Fibroblast of lung (primary cell): ENCODE measurements at regions not wholly inside any gene's neighbourhood (a gene's known extent, or its start where the extent isn't known, plus 50 kb on each side); places are given as distances from the start of the nearest gene placed in this dataset.
"Not testable (repeated sequence)": the region's sequence is repeated elsewhere in the genome, so short reads cannot be mapped to it uniquely, and the experiment has no call there.

Experiments
- EZH2 ChIP-seq: IDR thresholded peaks from 2 replicates; pipeline ENCODE4 v1.5.1; 2012; ENCODE audit warnings: low read length, control low read depth, mild to moderate bottlenecking; ENCODE audit errors: missing control alignments
- TF ChIP-seq, protein P1 (sequence below), 2 donors: IDR thresholded peaks in 1 of 2; conservative IDR thresholded peaks in 1 of 2; 1 replicate in 1 of 2; 2 replicates in 1 of 2; pipeline ENCODE4 v1.5.1; 2011 to 2012; ENCODE audit warnings: low read length in 2 of 2, control low read depth in 1 of 2, inconsistent platforms in 1 of 2, low read depth in 1 of 2, mild to moderate bottlenecking in 1 of 2

DNA sequence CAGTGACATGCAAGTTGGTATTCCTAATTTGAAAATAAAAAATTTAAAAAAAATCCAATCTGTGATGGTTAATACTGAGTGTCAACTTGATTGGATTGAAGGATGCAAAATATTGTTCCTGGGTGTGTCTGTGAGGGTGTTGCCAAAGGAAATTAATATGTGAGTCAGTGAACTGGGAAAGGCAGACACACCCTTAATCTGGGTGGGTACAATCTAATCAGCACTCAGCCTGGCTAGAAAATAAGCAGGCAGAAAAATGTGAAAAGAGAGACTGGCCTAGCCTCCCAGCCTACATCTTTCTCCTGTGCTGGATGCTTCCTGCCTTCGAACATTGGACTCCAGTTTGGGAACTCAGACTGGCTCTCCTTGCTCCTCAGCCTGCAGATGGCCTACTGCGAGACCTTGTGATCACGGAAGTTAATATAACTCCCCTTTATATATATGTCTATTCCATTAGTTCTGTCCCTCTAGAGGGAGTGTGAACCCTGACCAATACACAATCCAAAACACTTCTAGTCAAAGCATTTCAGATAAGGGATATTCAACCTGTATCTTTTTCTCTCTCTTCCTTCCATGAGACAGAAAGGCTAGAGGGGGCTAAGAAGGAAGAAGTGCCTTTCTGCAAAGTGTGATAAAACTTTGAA lies 712.9 kb upstream of the ADGRL3 start:
- TF ChIP-seq, protein P1, sequence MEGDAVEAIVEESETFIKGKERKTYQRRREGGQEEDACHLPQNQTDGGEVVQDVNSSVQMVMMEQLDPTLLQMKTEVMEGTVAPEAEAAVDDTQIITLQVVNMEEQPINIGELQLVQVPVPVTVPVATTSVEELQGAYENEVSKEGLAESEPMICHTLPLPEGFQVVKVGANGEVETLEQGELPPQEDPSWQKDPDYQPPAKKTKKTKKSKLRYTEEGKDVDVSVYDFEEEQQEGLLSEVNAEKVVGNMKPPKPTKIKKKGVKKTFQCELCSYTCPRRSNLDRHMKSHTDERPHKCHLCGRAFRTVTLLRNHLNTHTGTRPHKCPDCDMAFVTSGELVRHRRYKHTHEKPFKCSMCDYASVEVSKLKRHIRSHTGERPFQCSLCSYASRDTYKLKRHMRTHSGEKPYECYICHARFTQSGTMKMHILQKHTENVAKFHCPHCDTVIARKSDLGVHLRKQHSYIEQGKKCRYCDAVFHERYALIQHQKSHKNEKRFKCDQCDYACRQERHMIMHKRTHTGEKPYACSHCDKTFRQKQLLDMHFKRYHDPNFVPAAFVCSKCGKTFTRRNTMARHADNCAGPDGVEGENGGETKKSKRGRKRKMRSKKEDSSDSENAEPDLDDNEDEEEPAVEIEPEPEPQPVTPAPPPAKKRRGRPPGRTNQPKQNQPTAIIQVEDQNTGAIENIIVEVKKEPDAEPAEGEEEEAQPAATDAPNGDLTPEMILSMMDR (conservative IDR thresholded peaks at IDR 0.05 in 1 of 2, IDR thresholded peaks at IDR 0.05 in 1 of 2; ENCODE audit: low read depth in 1 of 2, low read length in 2 of 2) = not testable (repeated sequence)
- not testable (repeated sequence) for TF ChIP-seq EZH2
